ENCODE measurements at regions not wholly inside any gene's neighbourhood (a gene's known extent, or its start where the extent isn't known, plus 50 kb on each side); places are given as distances from the start of the nearest gene placed in this dataset.

DNA sequence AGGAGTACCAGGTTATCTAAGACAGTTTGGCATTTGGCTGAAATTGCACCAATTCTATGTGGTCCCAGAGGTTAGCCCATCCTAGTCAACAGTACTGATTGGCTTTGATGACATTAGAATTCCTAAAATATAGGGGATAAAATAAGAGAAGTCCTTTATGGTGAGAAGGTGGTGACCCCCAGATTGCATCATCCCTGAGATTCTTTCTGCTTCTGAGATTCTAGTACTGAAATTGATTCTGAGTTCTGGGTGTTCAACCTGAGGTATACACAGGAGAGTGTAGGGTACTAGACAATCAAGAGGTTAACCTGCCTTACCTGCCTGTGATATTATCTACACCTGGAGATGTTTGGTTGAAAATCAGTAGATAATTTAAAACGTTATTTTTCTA, 140.9 kb upstream of the MRPS22 start:
- H2BK12ac ChIP-seq (ENCODE audit: insufficient read length, low read depth, low read length), result no peak overlapping the region
- no peak overlapping the region for H2AFZ ChIP-seq (ENCODE audit: low read length)
- H3K4me1 ChIP-seq (ENCODE audit: insufficient read depth, low read length), result no peaks in the 10 kb centered on the region
- H3K9me3 ChIP-seq (ENCODE audit: control insufficient read depth, low read depth, low read length), result no peaks in the 10 kb centered on the region
- H3K79me1 ChIP-seq (ENCODE audit: insufficient read depth, low read depth, low read length, poor library complexity, severe bottlenecking), result no peaks in the 10 kb centered on the region
- no peaks in the 10 kb centered on the region for H4K20me1 ChIP-seq (ENCODE audit: control insufficient read depth, insufficient read depth, insufficient read length)
- H2AK5ac ChIP-seq (ENCODE audit: insufficient read length, low read length), result no peak overlapping the region
- H2BK5ac ChIP-seq (ENCODE audit: insufficient read length, low read length), result no peak overlapping the region
- peaks cover 13% of the 10 kb centered on the region for H3K27me3 Mint-ChIP-seq (ENCODE audit: low read depth)
- H3K4ac ChIP-seq (ENCODE audit: low read depth, low read length), result no peak overlapping the region
- no peak overlapping the region for H3K4me3 Mint-ChIP-seq
- no peaks in the 10 kb centered on the region for H3K23me2 ChIP-seq (ENCODE audit: insufficient read length, low read depth, low read length, poor library complexity, severe bottlenecking)
- H3K27ac Mint-ChIP-seq, result no peak overlapping the region
- no peak for DNase-seq
- H3K4me2 ChIP-seq (ENCODE audit: insufficient read depth, insufficient read length, low read length), result no peak overlapping the region
- no peak overlapping the region for H3K56ac ChIP-seq (ENCODE audit: insufficient read length, low read depth, low read length)
- H4K8ac ChIP-seq (replicated peaks; ENCODE audit: insufficient read length, low read depth, low read length), result no peak overlapping the region
- H3K36me3 Mint-ChIP-seq (ENCODE audit: insufficient read depth in 1 of 3, low read depth in 3 of 3), result no peaks in the 10 kb centered on the region
- H4K91ac ChIP-seq (ENCODE audit: insufficient read length, low read depth, low read length), result no peak overlapping the region
- H4K5ac ChIP-seq (ENCODE audit: insufficient read length, low read depth, low read length), result no peak overlapping the region
- H3K27me3 ChIP-seq (ENCODE audit: insufficient read depth, low read length), result 0 out of 2 replicates have a peak, but pooled peaks cover 2% of the 10 kb centered on the region
- TF ChIP-seq CTCF (conservative IDR thresholded peaks at IDR 0.05), result no peak
- peaks cover under 1% of the 10 kb centered on the region in 2 experiments; a peak in 2 of 5 replicates for H3K9me3 Mint-ChIP-seq
- no peak overlapping the region for H2BK20ac ChIP-seq (ENCODE audit: low read depth, low read length, poor library complexity, severe bottlenecking)
- no peak overlapping the region for H3K23ac ChIP-seq (ENCODE audit: insufficient read length, low read depth, low read length)
- H3K18ac ChIP-seq (ENCODE audit: insufficient read length, low read depth, low read length), result no peak overlapping the region
- no peak overlapping the region for H3K14ac ChIP-seq (ENCODE audit: insufficient read depth, low read length)
- H3K4me1 Mint-ChIP-seq, result peaks cover 2 to 3% of the 10 kb centered on the region in 2 experiments
- H2BK120ac ChIP-seq (ENCODE audit: low read depth, low read length, poor library complexity, severe bottlenecking), result no peak overlapping the region
- no peak overlapping the region for H3T11ph ChIP-seq (ENCODE audit: low read length)
- H2BK15ac ChIP-seq (ENCODE audit: low read depth, low read length), result no peak overlapping the region
- H3K9ac ChIP-seq (ENCODE audit: extremely low read depth, insufficient read length, low read length), result no peak overlapping the region
- WGBS (ENCODE audit: extremely low coverage, insufficient read length, low lambda C conversion rate), result no CpG with 5 or more reads among the region's 1 CpG
- no peaks in the 10 kb centered on the region for H3K79me2 ChIP-seq (ENCODE audit: insufficient read depth, low read length)
- H3K27ac ChIP-seq (ENCODE audit: insufficient read length, low read depth, low read length), result no peak overlapping the region
